Coronary artery (tissue), 2 donors: ENCODE measurements at regions not wholly inside any gene's neighbourhood (a gene's known extent, or its start where the extent isn't known, plus 50 kb on each side); places are given as distances from the start of the nearest gene placed in this dataset.

Experiments used
- DNase-seq: peaks from one replicate; pipeline ENCODE4 v3.0.0-alpha.2; 2017; ENCODE audit warnings: low spot score
- H3K27ac ChIP-seq, 2 donors: fragments of 200-600 bp; sonication (generic); one replicate each; pipeline ENCODE4 v1.5.1; 2016 to 2019
- H3K4me3 ChIP-seq: fragments of 200-600 bp; sonication (generic); 2 replicates; pipeline ENCODE4 v1.5.1; 2016; ENCODE audit warnings: mild to moderate bottlenecking, moderate library complexity
- CTCF ChIP-seq: fragments of 200-600 bp; sonication (generic); IDR thresholded peaks from one replicate; pipeline ENCODE4 v1.5.1; 2019; ENCODE audit warnings: antibody characterized with exemption

- H3K27ac ChIP-seq: no peak overlapping the region
- no peak for DNase-seq
- H3K4me3 ChIP-seq: no peak overlapping the region
- TF ChIP-seq CTCF: no peak
Measured at GRCh38 chr21:37983336-37984095, 67.3 kb upstream of the KCNJ6 start.

- TF ChIP-seq CTCF: no peak
- DNase-seq: no peak
- no peak overlapping the region for H3K27ac ChIP-seq
- H3K4me3 ChIP-seq: no peak overlapping the region
Measured at GRCh38 chr21:37984416-37984815, 68.2 kb upstream of the KCNJ6 start.

- TF ChIP-seq CTCF: no peak
- DNase-seq: no peak
- Histone ChIP-seq H3K4me3 (no peak overlapping the region), H3K27ac (no peak overlapping the region)
Measured at GRCh38 chr21:37986000-37986399, 69.7 kb upstream of the KCNJ6 start.

GRCh38 chr21:37986751-37987399 lies 70.6 kb upstream of the KCNJ6 start:
- TF ChIP-seq CTCF: no peak
- no peak overlapping the region for H3K4me3 ChIP-seq
- no peak overlapping the region for H3K27ac ChIP-seq
- DNase-seq: no peak

- H3K27ac ChIP-seq: no peak overlapping the region
- no peak for DNase-seq
- H3K4me3 ChIP-seq: no peak overlapping the region
- no peak for TF ChIP-seq CTCF
Measured at GRCh38 chr21:37987668-37988067, 71.4 kb upstream of the KCNJ6 start.

- TF ChIP-seq CTCF: no peak
- Histone ChIP-seq H3K4me3 (no peak overlapping the region), H3K27ac (no peak overlapping the region)
- no peak for DNase-seq
Measured at GRCh38 chr21:37993071-37993470, 76.8 kb upstream of the KCNJ6 start.

- no peak for TF ChIP-seq CTCF
- H3K4me3 ChIP-seq: no peak overlapping the region
- H3K27ac ChIP-seq: no peak overlapping the region
- DNase-seq: no peak
Measured at GRCh38 chr21:37994211-37994610, 78.0 kb upstream of the KCNJ6 start.
